ENCODE measurements at regions not wholly inside any gene's neighbourhood (a gene's known extent, or its start where the extent isn't known, plus 50 kb on each side); places are given as distances from the start of the nearest gene placed in this dataset.
A peak's percentile ranks its signal among the peaks of the same experiment; 100 is the strongest.
"Not testable (repeated sequence)": the region's sequence is repeated elsewhere in the genome, so short reads cannot be mapped to it uniquely, and the experiment has no call there.

GRCh38 chr1:68868606-68869005 lies 371.7 kb upstream of the DEPDC1 start:
- no peak for DNase-seq (ENCODE audit: low read depth)

GRCh38 chr1:68873144-68873543 lies 376.3 kb upstream of the DEPDC1 start:
- DNase-seq (ENCODE audit: low read depth), result no peak

GRCh38 chr1:68881330-68882194 lies 384.7 kb upstream of the DEPDC1 start:
- not testable (repeated sequence) for DNase-seq (ENCODE audit: low read depth)

GRCh38 chr1:68889471-68889870 lies 392.6 kb upstream of the DEPDC1 start:
- DNase-seq (ENCODE audit: low read depth), result no peak

GRCh38 chr1:68890736-68891135 lies 393.9 kb upstream of the DEPDC1 start:
- DNase-seq (ENCODE audit: low read depth), result no peak

GRCh38 chr1:68904477-68904876 lies 407.6 kb upstream of the DEPDC1 start:
- peak; percentile 52 for DNase-seq (ENCODE audit: low read depth)

GRCh38 chr1:68906431-68906830 lies 409.5 kb upstream of the DEPDC1 start:
- no peak for DNase-seq (ENCODE audit: low read depth)

- no peak for DNase-seq (ENCODE audit: low read depth)
These were observed 410.6 kb upstream of the DEPDC1 start for GRCh38 chr1:68907491-68907890.

- DNase-seq (ENCODE audit: low read depth), result no peak
These were observed 411.4 kb upstream of the DEPDC1 start for GRCh38 chr1:68908316-68908715.

- DNase-seq (ENCODE audit: low read depth), result peak; percentile 93
These were observed 419.5 kb upstream of the DEPDC1 start for GRCh38 chr1:68916221-68916902.

- DNase-seq (ENCODE audit: low read depth), result no peak
These were observed 420.6 kb upstream of the DEPDC1 start for GRCh38 chr1:68917456-68917855.

GRCh38 chr1:68918563-68918962 lies 421.7 kb upstream of the DEPDC1 start:
- DNase-seq (ENCODE audit: low read depth), result no peak

GRCh38 chr1:68919075-68919474 lies 422.2 kb upstream of the DEPDC1 start:
- DNase-seq (ENCODE audit: low read depth), result peak; percentile 52

GRCh38 chr1:68923475-68924088 lies 426.7 kb upstream of the DEPDC1 start:
- DNase-seq (ENCODE audit: low read depth), result not testable (repeated sequence)

GRCh38 chr1:68930101-68930500 lies 433.2 kb upstream of the DEPDC1 start:
- no peak for DNase-seq (ENCODE audit: low read depth)

- no peak for DNase-seq (ENCODE audit: low read depth)
These were observed 439.6 kb upstream of the DEPDC1 start for GRCh38 chr1:68936530-68936929.

- no peak for DNase-seq (ENCODE audit: low read depth)
These were observed 441.3 kb upstream of the DEPDC1 start for GRCh38 chr1:68938051-68938666.

GRCh38 chr1:68950036-68950435 lies 453.2 kb upstream of the DEPDC1 start:
- DNase-seq (ENCODE audit: low read depth), result no peak

GRCh38 chr1:68953311-68953710 lies 456.4 kb upstream of the DEPDC1 start:
- no peak for DNase-seq (ENCODE audit: low read depth)

GRCh38 chr1:68954841-68955240 lies 458.0 kb upstream of the DEPDC1 start:
- DNase-seq (ENCODE audit: low read depth), result peak; percentile 60

GRCh38 chr1:68955424-68955823 lies 458.5 kb upstream of the DEPDC1 start:
- DNase-seq (ENCODE audit: low read depth), result peak; percentile 40

GRCh38 chr1:68958958-68959357 lies 462.1 kb upstream of the DEPDC1 start:
- no peak for DNase-seq (ENCODE audit: low read depth)

All from stromal cell of bone marrow (primary cell).